ENCODE measurements at regions not wholly inside any gene's neighbourhood (a gene's known extent, or its start where the extent isn't known, plus 50 kb on each side); places are given as distances from the start of the nearest gene placed in this dataset.
A peak's percentile ranks its signal among the peaks of the same experiment; 100 is the strongest.

DNA sequence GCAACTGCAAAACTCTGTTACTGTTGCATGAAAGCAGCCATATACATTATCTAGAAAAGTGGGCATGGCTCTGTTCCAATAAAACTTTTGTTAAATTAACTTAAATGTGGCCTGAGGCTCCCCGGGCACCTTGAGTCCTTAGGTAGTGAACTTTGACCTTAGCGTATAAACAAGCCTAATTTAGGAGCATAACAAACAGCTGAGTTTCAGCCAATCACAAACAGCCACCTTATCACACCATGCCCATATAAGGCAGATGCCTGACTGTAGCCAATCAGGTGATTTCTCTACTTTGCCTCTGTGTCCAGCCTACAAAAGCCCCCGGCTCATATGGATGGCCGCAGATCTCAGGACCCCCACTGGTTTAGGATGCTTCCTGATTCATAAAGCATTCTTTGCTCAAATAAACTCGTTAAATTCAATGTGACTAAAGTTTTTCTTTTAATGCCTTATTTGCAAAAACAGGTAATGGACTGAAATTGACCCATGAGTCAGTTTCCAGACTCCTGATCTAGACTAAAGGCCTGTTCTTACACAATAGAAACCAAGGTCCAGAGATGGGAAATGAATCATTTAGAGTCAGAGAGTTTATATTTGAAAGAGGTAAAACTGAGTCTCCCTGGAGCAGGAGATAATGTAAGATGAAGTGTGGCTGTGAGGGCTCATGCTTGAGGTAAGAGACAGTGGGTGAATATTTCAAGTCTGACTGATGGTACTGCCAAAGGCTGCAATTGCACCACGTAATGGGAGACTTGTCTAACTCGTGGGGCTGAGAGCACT lies 130.2 kb downstream of the FGF9 start:
- H3K9me3 Mint-ChIP-seq: no peaks in the 10 kb centered on the region
- peaks cover 9% of the 10 kb centered on the region for H3K4me1 Mint-ChIP-seq
- no peak overlapping the region for H3K27ac Mint-ChIP-seq
- H3K36me3 Mint-ChIP-seq: no peaks in the 10 kb centered on the region
- H3K4me3 Mint-ChIP-seq: no peak overlapping the region
- TF ChIP-seq, protein P1, sequence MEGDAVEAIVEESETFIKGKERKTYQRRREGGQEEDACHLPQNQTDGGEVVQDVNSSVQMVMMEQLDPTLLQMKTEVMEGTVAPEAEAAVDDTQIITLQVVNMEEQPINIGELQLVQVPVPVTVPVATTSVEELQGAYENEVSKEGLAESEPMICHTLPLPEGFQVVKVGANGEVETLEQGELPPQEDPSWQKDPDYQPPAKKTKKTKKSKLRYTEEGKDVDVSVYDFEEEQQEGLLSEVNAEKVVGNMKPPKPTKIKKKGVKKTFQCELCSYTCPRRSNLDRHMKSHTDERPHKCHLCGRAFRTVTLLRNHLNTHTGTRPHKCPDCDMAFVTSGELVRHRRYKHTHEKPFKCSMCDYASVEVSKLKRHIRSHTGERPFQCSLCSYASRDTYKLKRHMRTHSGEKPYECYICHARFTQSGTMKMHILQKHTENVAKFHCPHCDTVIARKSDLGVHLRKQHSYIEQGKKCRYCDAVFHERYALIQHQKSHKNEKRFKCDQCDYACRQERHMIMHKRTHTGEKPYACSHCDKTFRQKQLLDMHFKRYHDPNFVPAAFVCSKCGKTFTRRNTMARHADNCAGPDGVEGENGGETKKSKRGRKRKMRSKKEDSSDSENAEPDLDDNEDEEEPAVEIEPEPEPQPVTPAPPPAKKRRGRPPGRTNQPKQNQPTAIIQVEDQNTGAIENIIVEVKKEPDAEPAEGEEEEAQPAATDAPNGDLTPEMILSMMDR (IDR thresholded peaks at IDR 0.05; ENCODE audit: unreplicated experiment): no peak
- no peaks in the 10 kb centered on the region for H3K27me3 Mint-ChIP-seq (ENCODE audit: low read depth)
- DNase-seq (ENCODE audit: low spot score in 2 of 2, unreplicated experiment in 2 of 2): no peak

GRCh38 chr13:21805733-21806132 lies 134.9 kb downstream of the FGF9 start:
- H3K9me3 Mint-ChIP-seq: peaks cover 16% of the 10 kb centered on the region
- TF ChIP-seq, protein P1 (IDR thresholded peaks at IDR 0.05; ENCODE audit: unreplicated experiment): no peak

DNA sequence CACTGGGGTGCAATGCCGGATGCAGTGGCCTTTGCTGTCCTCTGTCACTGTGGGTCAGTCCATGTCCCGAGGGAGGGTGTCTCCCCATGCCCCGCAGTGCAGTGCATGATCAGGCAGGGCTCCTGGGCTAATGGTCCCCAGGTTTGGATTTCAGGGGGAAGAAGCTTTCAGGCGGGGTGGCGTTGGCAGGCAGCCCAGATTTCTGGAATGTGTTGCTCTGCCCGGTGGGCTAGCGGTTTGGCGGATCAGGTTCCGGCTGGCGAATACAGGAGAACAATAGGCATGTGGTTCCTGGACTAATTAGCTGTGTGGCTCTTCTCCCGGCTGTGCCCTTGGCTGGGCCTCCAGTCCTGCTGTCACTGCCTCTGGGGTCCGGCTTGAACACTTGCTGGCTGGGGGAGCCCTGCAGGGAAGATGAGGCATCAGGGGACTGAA lies 141.3 kb downstream of the FGF9 start:
- H3K27me3 Mint-ChIP-seq (ENCODE audit: low read depth): no peaks in the 10 kb centered on the region

More at GRCh38 chr13:21805733-21806132, 134.9 kb downstream of the FGF9 start:
- Mint-ChIP-seq H3K4me3 (no peak overlapping the region), H3K36me3 (no peaks in the 10 kb centered on the region), H3K27ac (no peak overlapping the region), H3K27me3 (ENCODE audit: low read depth) (no peaks in the 10 kb centered on the region), H3K4me1 (no peaks in the 10 kb centered on the region)
- no peak for DNase-seq (ENCODE audit: low spot score in 2 of 2, unreplicated experiment in 2 of 2)

DNA sequence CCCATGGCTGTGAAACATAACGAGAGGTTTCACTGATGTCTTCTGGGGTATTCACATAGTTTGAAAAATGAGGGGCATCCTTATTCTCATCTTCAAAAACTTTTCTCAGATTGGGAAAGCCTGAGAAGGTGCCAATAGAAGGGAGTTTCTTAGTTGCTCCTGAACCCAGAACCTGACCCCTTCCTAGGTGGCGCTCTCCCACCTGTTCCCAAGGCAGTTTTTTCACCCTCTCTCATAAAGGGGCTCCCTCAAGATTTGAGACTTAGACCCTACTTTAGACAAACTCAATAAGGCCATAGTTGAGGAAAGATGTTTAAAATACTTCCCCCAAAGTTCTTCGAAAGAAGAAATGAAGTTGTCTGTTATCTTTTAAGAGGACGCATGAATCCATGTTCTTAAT lies 142.2 kb downstream of the FGF9 start:
- TF ChIP-seq, protein P1 (IDR thresholded peaks at IDR 0.05; ENCODE audit: unreplicated experiment): no peak
- peaks cover 4% of the 10 kb centered on the region for H3K9me3 Mint-ChIP-seq
- no peak overlapping the region for H3K4me3 Mint-ChIP-seq
- H3K27me3 Mint-ChIP-seq (ENCODE audit: low read depth): no peaks in the 10 kb centered on the region
- no peak for DNase-seq (ENCODE audit: low spot score in 2 of 2, unreplicated experiment in 2 of 2)
- H3K4me1 Mint-ChIP-seq: peaks cover 24% of the 10 kb centered on the region
- H3K36me3 Mint-ChIP-seq: no peaks in the 10 kb centered on the region
- no peak overlapping the region for H3K27ac Mint-ChIP-seq

More for the DNA sequence above, 141.3 kb downstream of the FGF9 start:
- Mint-ChIP-seq H3K4me3 (no peak overlapping the region), H3K4me1 (peaks cover 24% of the 10 kb centered on the region), H3K9me3 (peaks cover 10% of the 10 kb centered on the region), H3K27ac (peak overlapping the region; percentile 40), H3K36me3 (no peaks in the 10 kb centered on the region)
- TF ChIP-seq, protein P1 (IDR thresholded peaks at IDR 0.05; ENCODE audit: unreplicated experiment): no peak
- DNase-seq (ENCODE audit: low spot score in 2 of 2, unreplicated experiment in 2 of 2): peak; percentile 59 to 80

DNA sequence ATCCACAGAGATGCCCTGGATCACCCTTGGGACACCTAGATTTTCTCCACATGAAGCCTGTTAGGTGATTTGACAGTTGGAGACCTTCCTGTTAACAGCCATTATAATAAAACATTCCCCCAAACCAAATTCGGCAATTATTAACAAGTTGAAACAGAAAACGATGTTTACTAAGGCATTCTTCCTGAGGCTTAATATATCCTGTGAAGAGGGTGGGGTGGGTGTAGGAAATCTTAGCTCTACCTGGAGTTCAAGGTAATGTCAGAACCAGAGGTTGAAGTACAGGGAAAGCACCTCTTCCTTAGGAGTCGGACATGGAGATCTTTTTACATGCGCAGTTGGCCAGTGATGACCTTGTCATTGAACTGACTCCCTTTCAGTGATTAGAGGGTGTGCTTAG lies 143.0 kb downstream of the FGF9 start:
- peaks cover 4% of the 10 kb centered on the region for H3K9me3 Mint-ChIP-seq
- H3K4me3 Mint-ChIP-seq: no peak overlapping the region
- H3K27ac Mint-ChIP-seq: no peak overlapping the region
- TF ChIP-seq, protein P1 (IDR thresholded peaks at IDR 0.05; ENCODE audit: unreplicated experiment): no peak
- no peaks in the 10 kb centered on the region for H3K27me3 Mint-ChIP-seq (ENCODE audit: low read depth)
- H3K36me3 Mint-ChIP-seq: no peaks in the 10 kb centered on the region
- no peak for DNase-seq (ENCODE audit: low spot score in 2 of 2, unreplicated experiment in 2 of 2)
- peaks cover 24% of the 10 kb centered on the region for H3K4me1 Mint-ChIP-seq

All from mesothelial cell of epicardium (in vitro differentiated cells).